Coronary artery (tissue), 2 donors: ENCODE measurements at regions not wholly inside any gene's neighbourhood (a gene's known extent, or its start where the extent isn't known, plus 50 kb on each side); places are given as distances from the start of the nearest gene placed in this dataset.
"Not testable (repeated sequence)": the region's sequence is repeated elsewhere in the genome, so short reads cannot be mapped to it uniquely, and the experiment has no call there.

Source experiments
- DNase-seq: peaks from one replicate; pipeline ENCODE4 v3.0.0-alpha.2; 2017; ENCODE audit warnings: low spot score
- H3K27ac ChIP-seq, 2 donors: fragments of 200-600 bp; sonication (generic); one replicate each; pipeline ENCODE4 v1.5.1; 2016 to 2019
- H3K4me3 ChIP-seq: fragments of 200-600 bp; sonication (generic); 2 replicates; pipeline ENCODE4 v1.5.1; 2016; ENCODE audit warnings: mild to moderate bottlenecking, moderate library complexity
- TF ChIP-seq, protein P1 (sequence below): fragments of 200-600 bp; sonication (generic); IDR thresholded peaks from one replicate; pipeline ENCODE4 v1.5.1; 2019; ENCODE audit warnings: antibody characterized with exemption

DNA sequence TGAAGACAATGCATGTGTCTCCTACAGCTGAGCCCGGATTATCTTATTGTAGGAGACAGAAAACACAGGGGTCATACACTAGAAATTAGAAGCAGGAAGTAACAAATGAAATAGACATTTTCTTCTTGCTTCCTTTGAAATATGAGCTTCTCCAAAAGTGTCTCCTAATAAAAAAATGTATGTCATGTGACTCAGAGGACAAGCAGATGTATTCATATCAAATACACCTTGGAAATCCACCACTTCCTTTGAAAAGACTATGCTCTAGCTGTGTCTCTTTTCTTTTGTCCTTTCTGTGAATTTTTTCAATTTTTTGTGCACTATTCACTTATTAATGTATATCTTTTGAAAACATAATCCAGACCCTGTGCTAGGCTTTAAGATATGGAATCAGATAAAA lies 1906.2 kb downstream of the C4orf33 start:
- DNase-seq = no peak
- no peak overlapping the region for H3K4me3 ChIP-seq
- TF ChIP-seq, protein P1, sequence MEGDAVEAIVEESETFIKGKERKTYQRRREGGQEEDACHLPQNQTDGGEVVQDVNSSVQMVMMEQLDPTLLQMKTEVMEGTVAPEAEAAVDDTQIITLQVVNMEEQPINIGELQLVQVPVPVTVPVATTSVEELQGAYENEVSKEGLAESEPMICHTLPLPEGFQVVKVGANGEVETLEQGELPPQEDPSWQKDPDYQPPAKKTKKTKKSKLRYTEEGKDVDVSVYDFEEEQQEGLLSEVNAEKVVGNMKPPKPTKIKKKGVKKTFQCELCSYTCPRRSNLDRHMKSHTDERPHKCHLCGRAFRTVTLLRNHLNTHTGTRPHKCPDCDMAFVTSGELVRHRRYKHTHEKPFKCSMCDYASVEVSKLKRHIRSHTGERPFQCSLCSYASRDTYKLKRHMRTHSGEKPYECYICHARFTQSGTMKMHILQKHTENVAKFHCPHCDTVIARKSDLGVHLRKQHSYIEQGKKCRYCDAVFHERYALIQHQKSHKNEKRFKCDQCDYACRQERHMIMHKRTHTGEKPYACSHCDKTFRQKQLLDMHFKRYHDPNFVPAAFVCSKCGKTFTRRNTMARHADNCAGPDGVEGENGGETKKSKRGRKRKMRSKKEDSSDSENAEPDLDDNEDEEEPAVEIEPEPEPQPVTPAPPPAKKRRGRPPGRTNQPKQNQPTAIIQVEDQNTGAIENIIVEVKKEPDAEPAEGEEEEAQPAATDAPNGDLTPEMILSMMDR = no peak
- H3K27ac ChIP-seq = no peak overlapping the region

DNA sequence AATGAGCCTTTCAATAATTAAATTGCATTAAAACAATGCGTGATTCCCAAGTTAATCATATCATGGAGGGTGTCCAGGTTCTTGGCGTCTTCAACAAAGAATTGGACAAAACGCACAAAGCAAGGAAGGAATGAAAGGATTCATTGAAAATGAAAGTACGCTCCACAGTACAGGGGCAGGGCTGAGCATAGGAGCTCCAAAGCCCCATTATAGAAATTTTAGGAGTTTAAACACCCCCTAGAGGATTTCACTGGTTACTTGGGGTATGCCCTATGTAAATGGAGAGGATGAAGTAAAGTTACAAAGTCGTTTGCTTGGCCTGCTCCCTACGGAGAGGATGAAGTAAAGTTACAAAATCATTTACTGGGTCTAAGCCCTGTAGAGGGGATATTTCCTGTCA lies 1910.4 kb downstream of the C4orf33 start:
- Histone ChIP-seq H3K4me3 (no peak overlapping the region), H3K27ac (no peak overlapping the region)
- TF ChIP-seq, protein P1 = no peak
- DNase-seq = no peak

DNA sequence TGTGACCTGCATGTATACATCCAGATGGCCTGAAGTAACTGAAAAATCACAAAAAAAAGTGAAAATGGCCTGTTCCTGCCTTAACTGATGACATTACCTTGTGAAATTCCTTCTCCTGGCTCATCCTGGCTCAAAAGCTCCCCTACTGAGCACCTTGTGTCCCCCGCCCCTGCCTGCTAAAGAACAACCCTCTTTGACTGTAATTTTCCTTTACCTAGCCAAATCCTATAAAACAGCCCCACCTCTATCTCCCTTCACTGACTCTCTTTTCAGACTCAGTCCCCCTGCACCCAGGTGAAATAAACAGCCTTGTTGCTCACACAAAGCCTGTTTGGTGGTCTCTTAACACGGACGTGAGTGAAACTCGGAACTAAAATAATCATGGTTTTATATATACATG lies 1916.0 kb downstream of the C4orf33 start:
- DNase-seq, H3K4me3 ChIP-seq, H3K27ac ChIP-seq: not testable (repeated sequence)

DNA sequence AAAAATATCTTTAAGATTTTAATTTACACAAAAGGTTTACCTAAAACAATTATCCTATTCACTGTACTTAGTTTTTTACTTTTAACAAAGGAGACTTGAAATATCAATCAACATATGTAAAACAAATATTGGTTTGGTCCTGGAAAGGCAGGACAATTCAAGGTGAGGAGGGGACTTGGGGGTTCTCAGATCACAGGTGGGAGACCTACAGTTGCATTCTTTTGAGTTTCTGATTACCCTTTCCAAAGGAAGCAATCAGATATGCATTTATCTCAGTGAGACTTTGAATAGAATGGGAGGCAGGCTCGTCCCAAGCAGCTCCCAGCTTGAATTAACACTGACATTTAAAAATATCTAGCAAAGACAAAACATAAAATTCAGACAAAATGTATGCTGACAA lies 1917.3 kb downstream of the C4orf33 start:
- DNase-seq = no peak
- Histone ChIP-seq H3K27ac (no peak overlapping the region), H3K4me3 (no peak overlapping the region)
- TF ChIP-seq, protein P1 = no peak

DNA sequence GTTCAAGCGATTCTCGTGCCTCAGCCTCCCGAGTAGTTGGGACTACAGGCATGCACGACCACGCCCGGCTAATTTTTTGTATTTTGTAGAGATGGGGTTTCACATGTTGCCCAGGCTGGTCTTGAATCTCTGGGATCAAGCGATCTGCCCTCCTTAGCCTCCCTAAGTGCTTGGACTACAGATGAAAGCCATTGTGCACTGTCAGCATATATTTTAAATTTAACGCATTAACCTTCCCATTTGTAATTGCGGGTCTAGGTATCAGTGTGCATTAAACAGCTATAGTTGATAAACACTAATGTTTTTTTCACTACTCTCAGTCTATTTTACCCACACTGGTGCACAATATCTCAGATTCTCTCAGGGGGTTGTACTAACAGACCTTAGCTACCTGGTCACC lies 1930.8 kb downstream of the C4orf33 start:
- no peak for DNase-seq
- no peak overlapping the region for H3K4me3 ChIP-seq

DNA sequence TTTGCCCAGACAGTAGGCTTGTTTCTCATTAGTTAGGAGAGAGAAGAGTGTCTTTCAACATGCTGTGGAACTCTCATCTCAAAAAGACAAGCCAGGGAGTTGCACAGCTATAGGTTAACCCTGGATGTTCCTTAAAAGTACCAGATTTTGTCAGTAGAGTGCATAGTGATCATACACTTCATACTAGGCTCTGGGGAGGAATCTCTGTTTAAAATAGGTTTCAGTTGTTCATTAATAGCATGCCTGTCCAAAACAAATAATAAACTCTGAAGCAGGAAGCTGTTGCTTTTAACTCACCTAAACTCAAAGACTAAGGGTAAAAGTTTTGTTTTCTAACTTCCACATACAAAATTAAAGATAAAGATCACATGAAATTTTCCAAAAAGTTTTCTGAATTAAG lies 1948.4 kb downstream of the C4orf33 start:
- Histone ChIP-seq H3K4me3 (no peak overlapping the region), H3K27ac (no peak overlapping the region)
- no peak for DNase-seq
- TF ChIP-seq, protein P1 = no peak

More for the DNA sequence above, 1930.8 kb downstream of the C4orf33 start:
- TF ChIP-seq, protein P1 = no peak
- no peak overlapping the region for H3K27ac ChIP-seq

DNA sequence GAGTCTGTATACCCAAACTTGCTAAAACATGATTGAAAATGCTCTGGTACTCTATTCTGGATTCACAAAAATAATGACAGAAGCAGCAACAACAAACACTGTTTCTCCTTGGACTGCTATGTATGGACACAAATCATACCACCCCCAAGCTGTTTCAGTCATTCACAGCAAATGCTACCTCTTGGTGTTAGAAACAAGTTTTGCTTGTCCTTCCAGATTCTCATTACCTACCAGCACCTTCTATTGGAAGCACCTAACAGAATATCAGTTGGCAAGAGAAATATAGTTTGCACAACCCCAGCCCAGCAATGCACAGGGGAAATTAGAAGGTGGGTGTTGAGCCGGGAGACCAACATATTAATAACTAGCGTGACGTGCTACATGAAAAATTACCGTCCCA lies 1950.9 kb downstream of the C4orf33 start:
- TF ChIP-seq, protein P1 = no peak
- DNase-seq = no peak
- no peak overlapping the region for H3K4me3 ChIP-seq
- H3K27ac ChIP-seq = no peak overlapping the region

DNA sequence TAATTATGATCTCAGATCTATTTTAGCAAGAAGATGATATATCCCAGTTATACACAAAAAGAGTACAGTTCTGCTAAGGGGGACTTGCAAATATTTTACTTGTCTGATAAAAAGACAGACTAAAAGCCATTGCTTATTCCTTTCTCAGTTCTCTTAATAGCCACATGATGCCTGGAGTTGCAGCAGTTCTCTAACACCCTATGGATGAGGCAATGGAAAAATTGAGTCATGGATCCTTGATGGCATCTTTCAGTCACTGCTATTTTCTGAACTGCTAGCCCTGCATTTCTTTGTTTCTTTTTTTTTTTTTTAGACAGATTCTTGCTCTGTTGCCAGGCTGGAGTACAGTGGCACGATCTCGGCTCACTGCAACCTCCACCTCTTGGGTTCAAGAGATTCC lies 1956.7 kb downstream of the C4orf33 start:
- Histone ChIP-seq H3K4me3 (no peak overlapping the region), H3K27ac (no peak overlapping the region)
- no peak for DNase-seq
- TF ChIP-seq, protein P1 = no peak
